H1 (cell line): ENCODE measurements at regions not wholly inside any gene's neighbourhood (a gene's known extent, or its start where the extent isn't known, plus 50 kb on each side); places are given as distances from the start of the nearest gene placed in this dataset.

Source experiments
- CTCF ChIA-PET: fragments of 300-600 bp; sonication (Branson Sonifier 250); formaldehyde crosslinking; loops from one replicate; lab custom pipeline; 2021; ENCODE audit not compliant: partially characterized antibody; lab: Charles Lee
- POLR2A ChIA-PET: fragments of 300-600 bp; sonication (Branson Sonifier 250); formaldehyde crosslinking; loops from one replicate; lab custom pipeline; 2021; ENCODE audit warnings: inconsistent platforms; ENCODE audit not compliant: partially characterized antibody; lab: Charles Lee
- DNase-seq, 2 experiments: peaks; one replicate each; pipeline versions ENCODE4 v3.0.0 to v3.0.0-alpha.2; 2010 to 2022; ENCODE audit warnings: low spot score in 2 of 2, low read depth in 1 of 2, mixed read lengths in 1 of 2
- FAIRE-seq: peaks from 2 replicates; lab custom pipeline; 2011; peaks lifted over from hg19 to GRCh38; lab: Jason Lieb, UNC
- H2AFZ ChIP-seq: 2 replicates; pipeline ENCODE4 v1.8.1; 2012; ENCODE audit warnings: low read length, inconsistent platforms
- H2AK5ac ChIP-seq: 2 replicates; pipeline ENCODE4 v1.6.1; 2013; ENCODE audit warnings: low read depth, low read length
- H2BK120ac ChIP-seq: replicated peaks from 2 replicates; pipeline ENCODE3; 2013; ENCODE audit warnings: low read depth, low read length, inconsistent platforms
- H2BK12ac ChIP-seq: 2 replicates; pipeline ENCODE4 v1.6.1; 2013; ENCODE audit warnings: low read depth, low read length
- H2BK15ac ChIP-seq: 2 replicates; pipeline ENCODE4 v1.6.1; 2013; ENCODE audit warnings: low read length
- H2BK20ac ChIP-seq: 2 replicates; pipeline ENCODE4 v1.6.1; 2013; ENCODE audit warnings: low read length
- H2BK5ac ChIP-seq: 2 replicates; pipeline ENCODE4 v1.6.1; 2013; ENCODE audit warnings: low read depth, low read length
- H3K14ac ChIP-seq: 2 replicates; pipeline ENCODE4 v1.6.1; 2013; ENCODE audit warnings: inconsistent platforms; ENCODE audit not compliant: insufficient read length
- H3K18ac ChIP-seq: 2 replicates; pipeline ENCODE4 v1.6.1; 2013; ENCODE audit warnings: low read length; ENCODE audit errors: extremely low read depth
- H3K23ac ChIP-seq: 2 replicates; pipeline ENCODE4 v1.6.1; 2013; ENCODE audit warnings: inconsistent platforms; ENCODE audit not compliant: insufficient read length
- H3K23me2 ChIP-seq: 2 replicates; pipeline ENCODE4 v1.6.1; 2013; ENCODE audit warnings: low read depth, low read length
- H3K27ac ChIP-seq: 2 replicates; pipeline ENCODE4 v1.6.1; 2011; ENCODE audit warnings: low read depth, low read length, inconsistent platforms
- H3K27me3 ChIP-seq, 4 experiments: replicated peaks in 1 of 4; 1 replicate in 1 of 4; 2 replicates in 3 of 4; pipeline versions ENCODE4 v1.6.1 to v1.8.1; 2011 to 2013; ENCODE audit warnings: low read length in 3 of 4, mild to moderate bottlenecking in 3 of 4, inconsistent platforms in 2 of 4, mixed read lengths in 2 of 4, moderate library complexity in 1 of 4; ENCODE audit not compliant: control insufficient read depth in 3 of 4, insufficient read depth in 3 of 4; ENCODE audit errors: extremely low read depth in 1 of 4
- H3K36me3 ChIP-seq, 4 experiments: 2 replicates each; pipeline versions ENCODE4 v1.6.1 to v1.8.1; 2011 to 2013; ENCODE audit warnings: mild to moderate bottlenecking in 4 of 4, low read length in 3 of 4, moderate library complexity in 2 of 4, control low read depth in 1 of 4, inconsistent platforms in 1 of 4; ENCODE audit not compliant: insufficient read depth in 4 of 4, control insufficient read depth in 2 of 4
- H3K4ac ChIP-seq: replicated peaks from 2 replicates; pipeline ENCODE3; 2013; ENCODE audit warnings: low read length, low read depth, mixed read lengths, inconsistent platforms; ENCODE audit not compliant: insufficient read length
- H3K4me1 ChIP-seq, 4 experiments: replicated peaks in 1 of 4; 1 replicate in 1 of 4; 2 replicates in 3 of 4; pipeline versions ENCODE4 v1.6.1 to v1.8.1; 2011 to 2013; ENCODE audit warnings: low read length in 3 of 4, inconsistent platforms in 2 of 4, mixed read lengths in 1 of 4; ENCODE audit not compliant: insufficient read depth in 4 of 4, control insufficient read depth in 3 of 4
- H3K4me2 ChIP-seq, 2 experiments: 2 replicates each; pipeline versions ENCODE4 v1.6.1 to v1.8.1; 2011 to 2013; ENCODE audit warnings: low read depth in 2 of 2, low read length in 2 of 2, control low read depth in 1 of 2, inconsistent platforms in 1 of 2, mild to moderate bottlenecking in 1 of 2; ENCODE audit not compliant: insufficient read depth in 1 of 2
- H3K4me3 ChIP-seq, 4 experiments: fragments of 200-600, 300-600 bp in 1 of 4; sonication (generic), shearing (Covaris generic), sonication (Bioruptor Twin) in 1 of 4; 2 replicates each; pipeline versions ENCODE4 v1.5.1 to v1.8.1; 2011 to 2016; ENCODE audit warnings: low read length in 4 of 4, low read depth in 3 of 4, control low read depth in 2 of 4, inconsistent platforms in 2 of 4, mild to moderate bottlenecking in 2 of 4, mixed read lengths in 1 of 4, moderate library complexity in 1 of 4; ENCODE audit not compliant: insufficient read depth in 2 of 4; ENCODE audit errors: extremely low read depth in 1 of 4
- H3K56ac ChIP-seq: replicated peaks from 2 replicates; pipeline ENCODE3; 2013; ENCODE audit warnings: low read depth, mild to moderate bottlenecking, mixed read lengths, low read length, inconsistent platforms; ENCODE audit not compliant: insufficient read length
- H3K79me1 ChIP-seq: 2 replicates; pipeline ENCODE4 v1.6.1; 2013; ENCODE audit warnings: low read depth, low read length, control low read depth
- H3K79me2 ChIP-seq, 2 experiments: 2 replicates each; pipeline versions ENCODE4 v1.6.1 to v1.8.1; 2012 to 2013; ENCODE audit warnings: low read length in 2 of 2, mild to moderate bottlenecking in 2 of 2, inconsistent platforms in 1 of 2; ENCODE audit not compliant: insufficient read depth in 2 of 2, control insufficient read depth in 1 of 2
- H3K9ac ChIP-seq, 4 experiments: replicated peaks in 1 of 4; 1 replicate in 1 of 4; 2 replicates in 3 of 4; pipeline versions ENCODE4 v1.6.1 to v1.8.1; 2011 to 2013; ENCODE audit warnings: low read depth in 3 of 4, low read length in 3 of 4, control low read depth in 2 of 4, mild to moderate bottlenecking in 2 of 4, moderate library complexity in 2 of 4, inconsistent platforms in 1 of 4; ENCODE audit errors: extremely low read depth in 1 of 4
- H3K9me3 ChIP-seq, 2 experiments: 2 replicates each; pipeline versions ENCODE4 v1.6.1 to v1.8.1; 2012 to 2013; ENCODE audit warnings: mild to moderate bottlenecking in 2 of 2, moderate library complexity in 2 of 2, control low read depth in 1 of 2, inconsistent platforms in 1 of 2, low read depth in 1 of 2, low read length in 1 of 2, mixed read lengths in 1 of 2; ENCODE audit not compliant: insufficient read depth in 2 of 2
- H4K20me1 ChIP-seq, 2 experiments: replicated peaks in 1 of 2; 2 replicates each; pipeline versions ENCODE3 to v1.8.1; 2011 to 2013; ENCODE audit warnings: inconsistent platforms in 2 of 2, low read length in 2 of 2, mild to moderate bottlenecking in 1 of 2; ENCODE audit not compliant: insufficient read depth in 2 of 2, control insufficient read depth in 1 of 2
- H4K5ac ChIP-seq: 2 replicates; pipeline ENCODE4 v1.6.1; 2013; ENCODE audit warnings: low read length, low read depth, mixed read lengths, inconsistent platforms; ENCODE audit not compliant: insufficient read length
- H4K8ac ChIP-seq: 2 replicates; pipeline ENCODE4 v1.8.0; 2013; ENCODE audit warnings: mild to moderate bottlenecking, moderate library complexity, low read length, inconsistent platforms; ENCODE audit not compliant: insufficient read depth; ENCODE audit errors: extremely low read depth
- H4K91ac ChIP-seq: replicated peaks from 2 replicates; pipeline ENCODE3; 2013; ENCODE audit warnings: low read length, mixed read lengths, inconsistent platforms; ENCODE audit not compliant: insufficient read length
- BCL11A ChIP-seq, 2 experiments: IDR thresholded peaks; one replicate each; pipeline ENCODE4 v1.6.1; 2011; ENCODE audit warnings: low read depth in 2 of 2, low read length in 2 of 2, mild to moderate bottlenecking in 2 of 2
- GABPA ChIP-seq: IDR thresholded peaks from 2 replicates; pipeline ENCODE4 v1.6.1; 2011; ENCODE audit warnings: mild to moderate bottlenecking, low read length, moderate library complexity, borderline replicate concordance; ENCODE audit not compliant: insufficient read depth
- SIN3A ChIP-seq, 2 experiments: IDR thresholded peaks in 1 of 2; conservative IDR thresholded peaks in 1 of 2; 2 replicates each; pipeline ENCODE4 v1.6.1; 2011 to 2012; ENCODE audit warnings: low read length in 2 of 2, improper control_type of control experiment in 1 of 2, low read depth in 1 of 2, mild to moderate bottlenecking in 1 of 2
- SUZ12 ChIP-seq: fragments of 200-600 bp; sonication (generic); IDR thresholded peaks from 2 replicates; pipeline ENCODE4 v1.6.1; 2012; ENCODE audit warnings: mild to moderate bottlenecking, inconsistent platforms, low read length, moderate library complexity, mixed read lengths
- TCF12 ChIP-seq: IDR thresholded peaks from 2 replicates; pipeline ENCODE4 v1.6.1; 2011; ENCODE audit warnings: low read depth, mild to moderate bottlenecking, low read length
- WGBS, 2 experiments: shearing (Covaris generic) in 1 of 2; methylation state at CpG; one replicate each; pipeline versions ENCODE4 v1.1.6 to v1.1.7; 2013 to 2015; ENCODE audit warnings: low lambda C conversion rate in 2 of 2, mixed read lengths in 2 of 2, inconsistent platforms in 1 of 2, low coverage in 1 of 2, missing lambda C conversion rate in 1 of 2; ENCODE audit not compliant: insufficient replicate concordance in 2 of 2, insufficient coverage in 1 of 2, insufficient read length in 1 of 2; ENCODE audit errors: extremely low coverage in 1 of 2, missing lambda C conversion rate in 1 of 2; 5-methylcytosine and 5-hydroxymethylcytosine counted together

DNA sequence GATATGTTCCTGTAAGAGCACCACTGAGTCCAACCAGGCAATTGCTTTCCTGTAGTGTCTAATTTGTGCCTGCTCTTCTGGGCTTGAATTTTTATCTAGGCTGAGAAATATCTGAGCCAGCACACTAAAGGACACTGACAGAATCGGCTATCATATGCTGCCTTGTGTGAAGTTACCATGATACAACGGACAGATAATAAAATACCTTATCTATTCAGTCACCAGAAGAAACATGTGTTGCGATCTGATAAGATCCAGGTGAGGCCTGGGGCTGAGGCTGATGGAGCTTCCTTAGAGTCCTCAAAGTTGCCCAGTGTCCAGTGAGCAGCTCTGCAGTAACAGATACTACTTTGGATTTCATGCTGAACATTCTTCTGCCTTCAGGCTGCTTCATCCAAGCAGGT lies 111.8 kb downstream of the ZNF518B start:
- Histone ChIP-seq H2AK5ac (no peak overlapping the region), H3K4me2 (no peak overlapping the region), H3K79me1 (no peaks in the 10 kb centered on the region), H4K91ac (no peak overlapping the region), H2BK20ac (no peak overlapping the region), H4K20me1 (no peaks in the 10 kb centered on the region), H2BK5ac (no peak overlapping the region), H2BK120ac (no peak overlapping the region), H3K27me3 (no peaks in the 10 kb centered on the region), H3K79me2 (no peaks in the 10 kb centered on the region), H3K23me2 (no peaks in the 10 kb centered on the region), H3K14ac (no peak overlapping the region), H4K8ac (no peak overlapping the region), H3K4ac (no peak overlapping the region), H2BK12ac (no peak overlapping the region), H3K18ac (no peak overlapping the region), H2AFZ (no peak overlapping the region), H3K4me1 (no peaks in the 10 kb centered on the region), H3K23ac (no peak overlapping the region), H3K36me3 (no peaks in the 10 kb centered on the region), H4K5ac (no peak overlapping the region), H3K4me3 (no peak overlapping the region), H3K9me3 (no peaks in the 10 kb centered on the region), H3K56ac (no peak overlapping the region), H3K9ac (no peak overlapping the region), H2BK15ac (no peak overlapping the region), H3K27ac (no peak overlapping the region)
- ChIA-PET POLR2A (no interaction called here), CTCF (interaction anchor here (1.8 kb wide), 1 partner anchor 13 kb away, joined by 11 read pairs; no protein-coding TSS in a partner anchor)
- DNase-seq (no peak), FAIRE-seq (no peak)
- TF ChIP-seq BCL11A (IDR thresholded peaks at IDR 0.05; ENCODE audit: low read depth in 2 of 2, low read length in 2 of 2) (no peak), GABPA (no peak), SIN3A (conservative IDR thresholded peaks at IDR 0.05 in 1 of 2, IDR thresholded peaks at IDR 0.05 in 1 of 2; ENCODE audit: low read depth in 1 of 2, low read length in 2 of 2) (no peak), SUZ12 (no peak), TCF12 (no peak)
- WGBS, 2 experiments = 91% methylated on average over 3 of the region's 3 CpGs; no CpG with 5 or more reads in 1 of the 2 experiments
